CD4-positive, alpha-beta memory T cell (primary cell): ENCODE measurements at regions not wholly inside any gene's neighbourhood (a gene's known extent, or its start where the extent isn't known, plus 50 kb on each side); places are given as distances from the start of the nearest gene placed in this dataset.
"Not testable (repeated sequence)": the region's sequence is repeated elsewhere in the genome, so short reads cannot be mapped to it uniquely, and the experiment has no call there.

Source experiments
- CTCF ChIA-PET: fragments of 350-600 bp; sonication (Branson Sonifier 250); formaldehyde crosslinking; loops from one replicate; lab custom pipeline; 2021; ENCODE audit warnings: inconsistent platforms; ENCODE audit not compliant: partially characterized antibody; lab: Charles Lee
- POLR2A ChIA-PET: fragments of 350-600 bp; sonication (Branson Sonifier 250); formaldehyde crosslinking; loops from one replicate; lab custom pipeline; 2021; ENCODE audit not compliant: partially characterized antibody; lab: Charles Lee
- DNase-seq, 5 donors: peaks; one replicate each; pipeline versions ENCODE4 v3.0.0 to v3.0.0-alpha.2; 2020 to 2022; ENCODE audit warnings: mixed read lengths in 1 of 5
- H3K27ac ChIP-seq: one replicate; pipeline ENCODE4 v1.7.0; 2013; ENCODE audit warnings: low read depth, low read length
- H3K27me3 ChIP-seq: 2 replicates; pipeline ENCODE4 v1.7.0; 2013; ENCODE audit warnings: mild to moderate bottlenecking, low read length, moderate library complexity; ENCODE audit not compliant: insufficient read depth
- H3K36me3 ChIP-seq: 2 replicates; pipeline ENCODE4 v1.7.0; 2013; ENCODE audit warnings: mild to moderate bottlenecking, low read length, moderate library complexity; ENCODE audit not compliant: insufficient read depth
- H3K4me1 ChIP-seq: 2 replicates; pipeline ENCODE4 v1.7.0; 2013; ENCODE audit warnings: mild to moderate bottlenecking, low read length, moderate library complexity; ENCODE audit not compliant: insufficient read depth
- H3K4me3 ChIP-seq, 2 donors: one replicate each; pipeline ENCODE4 v1.7.0; 2013; ENCODE audit warnings: low read length in 2 of 2, mild to moderate bottlenecking in 1 of 2
- H3K9me3 ChIP-seq, 2 donors: one replicate each; pipeline ENCODE4 v1.7.0; 2013; ENCODE audit warnings: low read length in 2 of 2, control low read depth in 1 of 2; ENCODE audit not compliant: control insufficient read depth in 1 of 2
- H3K27ac Mint-ChIP-seq, 7 donors: one replicate each; pipeline ENCODE4 v1.8.0; 2020 to 2021; ENCODE audit warnings: mixed read lengths in 7 of 7, mild to moderate bottlenecking in 6 of 7, inconsistent platforms in 3 of 7, moderate library complexity in 3 of 7
- H3K27me3 Mint-ChIP-seq, 2 donors: one replicate each; pipeline ENCODE4 v1.8.0; 2020 to 2021; ENCODE audit warnings: mixed read lengths in 2 of 2
- H3K36me3 Mint-ChIP-seq, 2 donors: one replicate each; pipeline ENCODE4 v1.8.0; 2020 to 2021; ENCODE audit warnings: mixed read lengths in 2 of 2, inconsistent platforms in 1 of 2, mild to moderate bottlenecking in 1 of 2
- H3K4me1 Mint-ChIP-seq, 4 donors: one replicate each; pipeline ENCODE4 v1.8.0; 2020 to 2021; ENCODE audit warnings: mixed read lengths in 4 of 4, mild to moderate bottlenecking in 1 of 4
- H3K4me3 Mint-ChIP-seq, 8 donors: one replicate each; pipeline ENCODE4 v1.8.0; 2020 to 2021; ENCODE audit warnings: mixed read lengths in 8 of 8, mild to moderate bottlenecking in 7 of 8, moderate library complexity in 6 of 8, inconsistent platforms in 3 of 8
- H3K9me3 Mint-ChIP-seq, 8 donors: one replicate each; pipeline ENCODE4 v1.8.0; 2020 to 2021; ENCODE audit warnings: mixed read lengths in 8 of 8, mild to moderate bottlenecking in 5 of 8, inconsistent platforms in 3 of 8, moderate library complexity in 1 of 8
- intact Hi-C: fragments of 100-400 bp; cut with micrococcal nuclease; formaldehyde crosslinking; loops from one replicate; pipeline ENCODE4 v1.15.1; 2023

DNA sequence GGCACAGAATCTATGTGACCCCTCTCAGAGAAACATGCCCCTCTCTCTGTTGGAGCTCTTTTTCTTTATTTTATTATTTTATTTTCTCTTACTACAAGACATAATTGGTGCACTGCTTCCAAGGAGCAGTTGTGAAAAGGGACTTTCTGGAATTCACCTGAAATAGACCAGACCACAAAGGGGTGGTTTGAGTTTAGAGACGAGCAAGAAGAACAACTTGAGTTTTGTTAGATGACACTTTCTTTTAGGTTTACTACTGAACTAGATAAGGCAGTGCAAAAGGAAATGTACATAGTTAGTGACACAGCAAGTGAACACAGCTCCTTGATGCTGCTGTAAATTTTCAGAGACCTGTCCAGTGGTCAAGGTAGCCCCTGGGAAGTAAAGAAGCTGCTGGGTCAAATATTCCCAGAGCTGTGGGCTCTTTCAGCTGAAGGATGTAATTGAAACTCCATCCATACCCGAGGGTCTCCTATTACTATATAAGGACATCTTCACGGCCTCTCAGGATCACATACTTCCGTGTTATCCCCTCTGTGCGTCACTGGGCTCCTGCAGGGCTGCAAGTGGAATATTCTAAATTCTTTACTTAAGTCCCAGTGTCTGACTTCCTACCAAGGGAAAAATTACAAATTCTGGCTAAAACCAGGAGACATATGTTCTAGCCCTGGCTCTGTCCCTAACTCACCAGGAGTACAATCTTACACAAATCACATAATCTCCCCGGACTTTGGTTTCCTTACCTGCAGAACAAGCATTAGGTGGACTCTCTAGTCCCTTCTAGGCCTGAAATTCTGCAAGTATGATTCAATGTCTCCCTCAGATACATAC is 69.1 kb upstream of the ADTRP start:
- H3K9me3 Mint-ChIP-seq: peaks cover 0 to 3% (median 0%) of the 10 kb centered on the region in 8 donors
- Histone ChIP-seq H3K9me3 (no peaks in the 10 kb centered on the region), H3K4me3 (no peak overlapping the region), H3K36me3 (no peaks in the 10 kb centered on the region), H3K27ac (no peak overlapping the region), H3K27me3 (no peaks in the 10 kb centered on the region), H3K4me1 (no peaks in the 10 kb centered on the region)
- DNase-seq: no peak
- H3K27ac Mint-ChIP-seq: no peak overlapping the region
- peaks cover 0 to 1% (median 0%) of the 10 kb centered on the region in 4 donors for H3K4me1 Mint-ChIP-seq
- ChIA-PET CTCF (no interaction called here), POLR2A (no interaction called here)
- peaks cover 0 to 2% of the 10 kb centered on the region in 2 donors for H3K27me3 Mint-ChIP-seq
- no peaks in the 10 kb centered on the region for H3K36me3 Mint-ChIP-seq
- H3K4me3 Mint-ChIP-seq: no peak overlapping the region
- intact Hi-C loops: no loop called here

GRCh38 chr6:11847068-11847467 is 68.5 kb upstream of the ADTRP start:
- H3K4me1 Mint-ChIP-seq, POLR2A ChIA-PET, H3K36me3 ChIP-seq, H3K27me3 ChIP-seq, H3K27me3 Mint-ChIP-seq, H3K4me3 Mint-ChIP-seq, H3K4me1 ChIP-seq, H3K9me3 Mint-ChIP-seq, H3K36me3 Mint-ChIP-seq, intact Hi-C loops, DNase-seq, CTCF ChIA-PET, H3K9me3 ChIP-seq, H3K4me3 ChIP-seq, H3K27ac ChIP-seq, H3K27ac Mint-ChIP-seq: not testable (repeated sequence)

GRCh38 chr6:11845664-11846577 is 67.3 kb upstream of the ADTRP start:
- POLR2A ChIA-PET: no interaction called here
- H3K9me3 ChIP-seq: no peaks in the 10 kb centered on the region
- no peak overlapping the region for H3K4me3 ChIP-seq
- no peak for DNase-seq
- H3K27me3 ChIP-seq: no peaks in the 10 kb centered on the region
- Mint-ChIP-seq H3K9me3 (peaks cover 0 to 6% (median 0%) of the 10 kb centered on the region in 8 donors), H3K27ac (no peak overlapping the region), H3K27me3 (peaks cover 2 to 3% of the 10 kb centered on the region in 2 donors), H3K36me3 (no peaks in the 10 kb centered on the region), H3K4me3 (no peak overlapping the region), H3K4me1 (peaks cover 0 to 1% (median 0%) of the 10 kb centered on the region in 4 donors)
- H3K36me3 ChIP-seq: no peaks in the 10 kb centered on the region
- H3K4me1 ChIP-seq: no peaks in the 10 kb centered on the region
- H3K27ac ChIP-seq: no peak overlapping the region
- CTCF ChIA-PET: no interaction called here
- intact Hi-C loops: no loop called here

GRCh38 chr6:11842795-11843194 is 64.2 kb upstream of the ADTRP start:
- H3K36me3 Mint-ChIP-seq, POLR2A ChIA-PET, H3K9me3 ChIP-seq, DNase-seq, CTCF ChIA-PET, H3K27ac ChIP-seq, H3K4me3 ChIP-seq, H3K4me1 Mint-ChIP-seq, H3K4me3 Mint-ChIP-seq, H3K27ac Mint-ChIP-seq, H3K4me1 ChIP-seq, H3K27me3 Mint-ChIP-seq, H3K27me3 ChIP-seq, intact Hi-C loops, H3K36me3 ChIP-seq: not testable (repeated sequence)
- H3K9me3 Mint-ChIP-seq: peaks cover 2 to 25% (median 21%) of the 10 kb centered on the region in 8 donors

- H3K9me3 Mint-ChIP-seq: peaks cover 0 to 34% (median 19%) of the 10 kb centered on the region in 8 donors
- peaks cover 7 to 11% of the 10 kb centered on the region in 2 donors for H3K27me3 Mint-ChIP-seq
- intact Hi-C loops: no loop called here
Observed at GRCh38 chr6:11835065-11835464, 56.5 kb upstream of the ADTRP start.

DNA sequence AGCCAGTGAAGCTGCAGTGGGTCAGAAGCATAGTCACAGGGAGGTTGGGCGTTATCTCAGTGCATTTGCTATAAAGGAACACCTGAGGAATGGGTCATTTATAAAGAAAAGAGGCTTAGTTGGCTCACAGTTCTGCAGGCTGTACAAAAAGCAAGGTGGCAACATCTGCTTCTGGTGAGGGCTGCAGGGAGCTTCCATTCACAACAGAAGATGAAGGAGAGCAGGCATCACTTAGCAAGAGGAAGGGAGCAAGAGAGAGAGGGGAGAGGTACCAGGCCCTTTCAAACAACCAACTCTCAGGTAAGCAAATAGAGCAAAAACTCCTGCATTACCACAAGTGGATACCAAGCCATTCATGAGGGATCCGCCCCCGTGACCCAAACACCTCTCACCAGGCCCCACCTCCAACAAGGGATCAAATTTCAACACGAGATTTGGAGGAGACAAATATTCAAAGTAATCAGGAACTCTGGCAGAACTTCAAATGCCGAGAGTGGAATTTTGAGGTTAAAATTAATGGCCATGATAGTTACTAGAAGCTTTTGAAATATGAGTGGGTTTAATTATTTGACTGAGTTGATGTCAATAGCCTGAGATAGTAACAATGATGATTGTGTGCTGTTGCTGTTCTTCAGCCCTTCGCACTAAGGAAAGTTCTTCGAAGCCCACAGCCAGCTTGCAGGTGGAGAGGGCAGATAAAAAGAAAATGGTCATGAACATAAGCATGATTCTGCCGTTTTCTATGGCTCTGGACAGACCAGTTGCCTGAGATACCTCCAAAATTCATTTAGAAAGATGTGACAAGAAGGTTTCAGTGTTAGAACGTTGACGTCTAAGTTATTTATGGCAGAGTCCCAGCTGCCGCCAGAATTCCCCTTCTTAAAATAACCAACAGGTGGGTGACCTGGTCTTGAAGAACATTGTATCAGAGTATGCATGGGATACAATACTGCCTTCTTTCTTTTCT is 55.3 kb upstream of the ADTRP start:
- DNase-seq: no peak
- intact Hi-C loops: no loop called here
- Histone ChIP-seq H3K27ac (no peak overlapping the region), H3K4me3 (no peak overlapping the region), H3K9me3 (no peaks in the 10 kb centered on the region), H3K4me1 (no peaks in the 10 kb centered on the region), H3K27me3 (no peaks in the 10 kb centered on the region), H3K36me3 (no peaks in the 10 kb centered on the region)
- H3K4me3 Mint-ChIP-seq: no peak overlapping the region
- H3K9me3 Mint-ChIP-seq: peaks cover 0 to 24% (median 9%) of the 10 kb centered on the region in 8 donors
- ChIA-PET POLR2A (no interaction called here), CTCF (no interaction called here)
- H3K36me3 Mint-ChIP-seq: no peaks in the 10 kb centered on the region
- peaks cover 0 to 2% (median 0%) of the 10 kb centered on the region in 4 donors for H3K4me1 Mint-ChIP-seq
- H3K27me3 Mint-ChIP-seq: peaks cover 2 to 10% of the 10 kb centered on the region in 2 donors
- H3K27ac Mint-ChIP-seq: no peak overlapping the region

More at GRCh38 chr6:11835065-11835464, 56.5 kb upstream of the ADTRP start:
- no peak for DNase-seq
- H3K27me3 ChIP-seq: no peaks in the 10 kb centered on the region
- Mint-ChIP-seq H3K4me1 (peaks cover 0 to 2% (median 0%) of the 10 kb centered on the region in 4 donors), H3K36me3 (peaks cover 0 to 5% of the 10 kb centered on the region in 2 donors), H3K27ac (no peak overlapping the region), H3K4me3 (no peak overlapping the region)
- H3K4me1 ChIP-seq: no peaks in the 10 kb centered on the region
- no peak overlapping the region for H3K4me3 ChIP-seq
- ChIA-PET CTCF (no interaction called here), POLR2A (no interaction called here)
- H3K36me3 ChIP-seq: no peaks in the 10 kb centered on the region
- H3K27ac ChIP-seq: no peak overlapping the region
- no peaks in the 10 kb centered on the region for H3K9me3 ChIP-seq
